Breast epithelium (tissue), 3 donors: ENCODE measurements at regions not wholly inside any gene's neighbourhood (a gene's known extent, or its start where the extent isn't known, plus 50 kb on each side); places are given as distances from the start of the nearest gene placed in this dataset.

Experiments used
- CTCF ChIP-seq, 3 donors: fragments of 450-650 bp; IDR thresholded peaks; one replicate each; pipeline ENCODE4 v1.5.1; 2016 to 2017; ENCODE audit warnings: antibody characterized with exemption in 3 of 3, mild to moderate bottlenecking in 3 of 3, moderate library complexity in 3 of 3
- POLR2A ChIP-seq: fragments of 450-650 bp; IDR thresholded peaks from one replicate; pipeline ENCODE4 v1.6.1; 2016; ENCODE audit warnings: antibody characterized with exemption, mild to moderate bottlenecking, moderate library complexity
- POLR2AphosphoS5 ChIP-seq, 3 donors: sonication (generic); formaldehyde crosslinking; IDR thresholded peaks; one replicate each; pipeline ENCODE4 v1.6.1; 2017; ENCODE audit warnings: antibody characterized with exemption in 3 of 3

- TF ChIP-seq CTCF (IDR thresholded peaks at IDR 0.05) (no peak), POLR2AphosphoS5 (IDR thresholded peaks at IDR 0.05) (no peak), POLR2A (no peak)
Observed at GRCh38 chr5:167915237-167915636, 376.2 kb upstream of the WWC1 start.
